GM12874 (cell line): ENCODE measurements at regions not wholly inside any gene's neighbourhood (a gene's known extent, or its start where the extent isn't known, plus 50 kb on each side); places are given as distances from the start of the nearest gene placed in this dataset.

Experiments
- CTCF ChIP-seq: IDR thresholded peaks from 2 replicates; pipeline ENCODE4 v1.5.1; 2011; ENCODE audit warnings: low read depth, mild to moderate bottlenecking, control low read depth, low read length, moderate library complexity; ENCODE audit not compliant: insufficient read depth

DNA sequence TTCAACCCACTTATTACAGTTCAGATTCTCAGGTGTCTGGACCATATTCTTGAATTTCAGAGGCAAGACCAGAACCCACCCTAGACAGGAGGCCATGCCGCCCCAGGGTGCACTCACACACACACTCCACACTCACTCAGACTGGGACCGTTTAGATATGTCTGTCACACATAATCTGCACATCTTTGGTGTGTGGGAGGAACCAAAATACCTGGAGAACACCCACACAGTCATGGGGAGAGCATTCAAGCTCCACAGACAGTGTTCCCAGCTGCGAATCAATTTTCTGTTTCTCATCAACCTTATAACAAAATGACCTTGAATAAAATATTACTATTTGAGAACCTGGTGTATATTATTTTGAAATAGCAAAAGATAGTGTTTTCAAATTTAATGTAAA, 2353.0 kb downstream of the PCDH9 start:
- no peak for TF ChIP-seq CTCF

DNA sequence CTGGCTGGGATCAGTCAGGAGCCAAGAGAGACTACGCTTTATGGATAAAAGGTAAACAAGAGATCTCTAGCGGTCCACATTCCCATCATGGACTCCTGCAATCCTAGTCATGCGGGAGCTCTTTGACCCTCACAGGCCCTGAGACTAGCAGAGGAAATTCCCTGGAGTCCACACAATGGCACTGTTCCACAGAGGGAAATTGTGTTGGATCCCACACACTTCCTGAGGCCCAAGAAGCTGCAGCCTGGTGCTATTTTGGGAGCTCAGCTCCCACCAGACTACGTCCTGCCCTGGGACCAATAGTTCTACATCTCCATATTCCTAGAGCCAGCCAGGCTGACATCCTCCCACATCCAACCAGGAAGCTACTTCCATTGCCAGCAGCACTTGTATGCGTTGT, 2358.4 kb downstream of the PCDH9 start:
- TF ChIP-seq CTCF: no peak

- no peak for TF ChIP-seq CTCF
Observed at GRCh38 chr13:64869539-64869938, 2360.6 kb downstream of the PCDH9 start.

GRCh38 chr13:64867856-64868255, 2362.3 kb downstream of the PCDH9 start:
- TF ChIP-seq CTCF: no peak

- no peak for TF ChIP-seq CTCF
Observed at GRCh38 chr13:64866331-64866730, 2363.8 kb downstream of the PCDH9 start.

- no peak for TF ChIP-seq CTCF
Observed at GRCh38 chr13:64855506-64855905, 2374.6 kb downstream of the PCDH9 start.

- no peak for TF ChIP-seq CTCF
Observed at GRCh38 chr13:64850017-64850416, 2380.1 kb downstream of the PCDH9 start.

DNA sequence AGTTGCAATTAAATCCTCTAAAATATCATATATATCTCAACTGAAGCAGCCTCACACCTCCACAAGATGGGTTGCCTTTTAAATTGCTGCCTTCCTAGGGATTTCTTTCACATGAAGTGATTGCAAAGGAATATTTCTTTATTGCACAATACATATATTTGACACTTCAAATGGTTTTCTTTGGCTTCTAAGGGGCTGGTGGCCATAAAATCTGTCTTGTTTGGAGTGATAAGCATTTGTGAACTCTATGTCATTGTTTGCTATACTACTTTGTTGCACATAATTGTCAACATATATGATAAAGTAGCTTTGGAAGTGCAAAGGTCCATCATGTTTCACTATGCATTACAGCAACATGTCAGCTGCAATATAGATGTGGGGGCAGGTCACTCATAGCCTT, 2380.9 kb downstream of the PCDH9 start:
- no peak for TF ChIP-seq CTCF
